SK-N-MC (cell line): ENCODE measurements at regions not wholly inside any gene's neighbourhood (a gene's known extent, or its start where the extent isn't known, plus 50 kb on each side); places are given as distances from the start of the nearest gene placed in this dataset.

Experiments used
- EZH2 ChIP-seq: fragments of 200-600 bp; sonication (generic); IDR thresholded peaks from one replicate; pipeline ENCODE4 v1.6.1; 2017; ENCODE audit warnings: antibody characterized with exemption
- POLR2AphosphoS5 ChIP-seq: IDR thresholded peaks from 2 replicates; pipeline ENCODE4 v1.6.1; 2012; ENCODE audit warnings: mild to moderate bottlenecking, low read depth, low read length, borderline replicate concordance

DNA sequence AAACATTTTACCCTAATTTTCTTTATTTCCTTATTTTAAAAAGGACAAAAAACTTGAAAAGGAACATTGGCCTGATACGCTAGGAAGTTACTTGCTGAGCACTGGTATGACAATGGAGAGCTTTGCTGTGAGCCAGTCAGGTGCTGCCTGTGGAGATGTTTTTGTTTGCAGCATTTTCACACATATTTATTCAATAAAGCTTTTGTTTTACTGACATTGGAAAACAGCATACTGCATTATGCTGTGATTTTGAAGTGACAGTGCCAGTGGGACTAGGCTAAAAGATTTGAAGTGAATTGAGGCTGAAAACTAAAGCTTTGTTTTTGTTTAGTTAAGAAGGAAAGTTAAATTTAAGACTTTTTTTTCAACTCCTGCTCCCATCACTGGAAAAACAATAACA lies 470.7 kb upstream of the ZEB2 start:
- TF ChIP-seq EZH2 (no peak), POLR2AphosphoS5 (no peak)
